Right lobe of liver (tissue), 6 donors: ENCODE measurements at regions not wholly inside any gene's neighbourhood (a gene's known extent, or its start where the extent isn't known, plus 50 kb on each side); places are given as distances from the start of the nearest gene placed in this dataset.

Experiments used
- ATAC-seq, 4 donors: fragments of 200-7000 bp; cut with Tn5 transposase; one replicate each; pipeline ENCODE4 v1.9.1; 2020; ENCODE audit warnings: mild to moderate bottlenecking in 4 of 4, moderate library complexity in 4 of 4
- DNase-seq, 3 donors: peaks; one replicate each; pipeline ENCODE4 v3.0.0-alpha.2; 2020
- H3K27ac ChIP-seq, 3 donors: fragments of 200-600 bp; one replicate each; pipeline ENCODE4 v1.8.0; 2022
- H3K27me3 ChIP-seq, 2 donors: fragments of 200-600 bp; one replicate each; pipeline ENCODE4 v1.8.0; 2022
- H3K36me3 ChIP-seq, 4 donors: fragments of 200-600 bp; sonication (generic) in 1 of 4; one replicate each; pipeline versions ENCODE4 v1.5.1 to v1.8.0; 2017 to 2022; ENCODE audit warnings: control low read depth in 1 of 4
- H3K4me1 ChIP-seq, 4 donors: fragments of 200-600 bp; sonication (generic) in 1 of 4; one replicate each; pipeline versions ENCODE4 v1.5.1 to v1.8.0; 2017 to 2022; ENCODE audit warnings: control low read depth in 1 of 4
- H3K4me3 ChIP-seq, 3 donors: fragments of 200-600 bp; one replicate each; pipeline ENCODE4 v1.8.0; 2022
- H3K9me3 ChIP-seq, 4 donors: fragments of 200-600 bp; sonication (generic) in 1 of 4; one replicate each; pipeline versions ENCODE4 v1.5.1 to v1.8.0; 2017 to 2022; ENCODE audit warnings: control low read depth in 1 of 4
- CTCF ChIP-seq, 4 donors: fragments of 200-600 bp in 3 of 4; fragments of 450-650 bp in 1 of 4; IDR thresholded peaks; one replicate each; pipeline versions ENCODE4 v1.5.1 to v1.8.0; 2016 to 2022; ENCODE audit warnings: antibody characterized with exemption in 4 of 4, mild to moderate bottlenecking in 2 of 4
- POLR2A ChIP-seq: fragments of 450-650 bp; IDR thresholded peaks from one replicate; pipeline ENCODE4 v1.6.1; 2017; ENCODE audit warnings: antibody characterized with exemption, mild to moderate bottlenecking
- WGBS: methylation state at CpG from one replicate; pipeline ENCODE4 v1.1.6; 2018; ENCODE audit warnings: low coverage, low lambda C conversion rate; ENCODE audit not compliant: insufficient coverage; ENCODE audit errors: missing lambda C conversion rate; 5-methylcytosine and 5-hydroxymethylcytosine counted together
- intact Hi-C, 2 donors: fragments of 100-400 bp; cut with DNase I; formaldehyde crosslinking; loops; one replicate each; pipeline versions ENCODE4 v1.11.2 to v1.14.1; 2022
- donor health status: DM: no; HTN: yes; CAD: no.
- donor health status: DM: no; HTN: no; CAD: no.
- donor health status: DM: no; HTN: no; CAD: no.
- donor health status: DM: no; HTN: yes; CAD: no.
- donor health status: DM: no; HTN: yes; CAD: no.

GRCh38 chr20:41800040-41800439 is 181.9 kb upstream of the CHD6 start:
- TF ChIP-seq CTCF (IDR thresholded peaks at IDR 0.05) (no peak), POLR2A (no peak)
- Histone ChIP-seq H3K9me3 (no peaks in the 10 kb centered on the region), H3K27ac (no peak overlapping the region), H3K27me3 (no peaks in the 10 kb centered on the region), H3K36me3 (no peaks in the 10 kb centered on the region), H3K4me3 (no peak overlapping the region), H3K4me1 (no peaks in the 10 kb centered on the region)
- ATAC-seq (no peak), DNase-seq (no peak)
- intact Hi-C loops = no loop called here
- WGBS = 35% methylated on average over 3 of the region's 3 CpGs

- Histone ChIP-seq H3K9me3 (no peaks in the 10 kb centered on the region), H3K36me3 (no peaks in the 10 kb centered on the region), H3K27ac (no peak overlapping the region), H3K4me1 (no peaks in the 10 kb centered on the region), H3K4me3 (no peak overlapping the region), H3K27me3 (no peaks in the 10 kb centered on the region)
- intact Hi-C loops = no loop called here
- no peak for DNase-seq
- 18% methylated on average over 3 of the region's 3 CpGs for WGBS
- TF ChIP-seq CTCF (IDR thresholded peaks at IDR 0.05) = no peak
- TF ChIP-seq POLR2A = no peak
- ATAC-seq = no peak
Observed at GRCh38 chr20:41798930-41799502, 180.8 kb upstream of the CHD6 start.

- Histone ChIP-seq H3K4me1 (no peaks in the 10 kb centered on the region), H3K36me3 (no peaks in the 10 kb centered on the region), H3K27me3 (no peaks in the 10 kb centered on the region), H3K27ac (no peak overlapping the region), H3K4me3 (no peak overlapping the region), H3K9me3 (no peaks in the 10 kb centered on the region)
- TF ChIP-seq CTCF (IDR thresholded peaks at IDR 0.05) (no peak), POLR2A (no peak)
- ATAC-seq = no peak
- intact Hi-C loops = no loop called here
- DNase-seq = no peak
- 66% methylated on average over 4 of the region's 4 CpGs for whole genome bisulfite sequencing
Observed at GRCh38 chr20:41786158-41786557, 168.0 kb upstream of the CHD6 start.

GRCh38 chr20:41784209-41784958 is 166.2 kb upstream of the CHD6 start:
- 51% methylated on average over 5 of the region's 5 CpGs for WGBS
- H3K27me3 ChIP-seq = no peaks in the 10 kb centered on the region

More at GRCh38 chr20:41784209-41784958, 166.2 kb upstream of the CHD6 start:
- no peaks in the 10 kb centered on the region for H3K4me1 ChIP-seq
- no peak overlapping the region for H3K4me3 ChIP-seq
- H3K9me3 ChIP-seq = no peaks in the 10 kb centered on the region
- no peaks in the 10 kb centered on the region for H3K36me3 ChIP-seq
- ATAC-seq = peak in 1 of 4 donors; percentile 53
- DNase-seq = no peak
- H3K27ac ChIP-seq = no peak overlapping the region
- intact Hi-C loops = no loop called here
- TF ChIP-seq POLR2A = no peak
- TF ChIP-seq CTCF (IDR thresholded peaks at IDR 0.05) = no peak
